ENCODE measurements at regions not wholly inside any gene's neighbourhood (a gene's known extent, or its start where the extent isn't known, plus 50 kb on each side); places are given as distances from the start of the nearest gene placed in this dataset.
"Not testable (repeated sequence)": the region's sequence is repeated elsewhere in the genome, so short reads cannot be mapped to it uniquely, and the experiment has no call there.

- no peak for DNase-seq (ENCODE audit: low spot score)
Observed at GRCh38 chr16:79977940-79978836, 377.7 kb upstream of the MAF start.

- DNase-seq (ENCODE audit: low spot score): no peak
Observed at GRCh38 chr16:79973320-79973719, 372.8 kb upstream of the MAF start.

GRCh38 chr16:79972053-79972704 lies 371.6 kb upstream of the MAF start:
- no peak for DNase-seq (ENCODE audit: low spot score)

GRCh38 chr16:79971237-79971572 lies 370.7 kb upstream of the MAF start:
- DNase-seq (ENCODE audit: low spot score): no peak

GRCh38 chr16:79970551-79971236 lies 370.2 kb upstream of the MAF start:
- no peak for DNase-seq (ENCODE audit: low spot score)

GRCh38 chr16:79970087-79970486 lies 369.6 kb upstream of the MAF start:
- no peak for DNase-seq (ENCODE audit: low spot score)

- DNase-seq (ENCODE audit: low spot score): no peak
Observed at GRCh38 chr16:79969458-79969857, 368.9 kb upstream of the MAF start.

- DNase-seq (ENCODE audit: low spot score): no peak
Observed at GRCh38 chr16:79966226-79966625, 365.7 kb upstream of the MAF start.

- DNase-seq (ENCODE audit: low spot score): no peak
Observed at GRCh38 chr16:79965718-79966117, 365.2 kb upstream of the MAF start.

- DNase-seq (ENCODE audit: low spot score): no peak
Observed at GRCh38 chr16:79964104-79964503, 363.6 kb upstream of the MAF start.

GRCh38 chr16:79962962-79963361 lies 362.4 kb upstream of the MAF start:
- no peak for DNase-seq (ENCODE audit: low spot score)

GRCh38 chr16:79959226-79959625 lies 358.7 kb upstream of the MAF start:
- no peak for DNase-seq (ENCODE audit: low spot score)

GRCh38 chr16:79954921-79955705 lies 354.6 kb upstream of the MAF start:
- no peak for DNase-seq (ENCODE audit: low spot score)

- no peak for DNase-seq (ENCODE audit: low spot score)
Observed at GRCh38 chr16:79950932-79951719, 350.6 kb upstream of the MAF start.

- no peak for DNase-seq (ENCODE audit: low spot score)
Observed at GRCh38 chr16:79949417-79949816, 348.9 kb upstream of the MAF start.

GRCh38 chr16:79947771-79948170 lies 347.2 kb upstream of the MAF start:
- no peak for DNase-seq (ENCODE audit: low spot score)

- no peak for DNase-seq (ENCODE audit: low spot score)
Observed at GRCh38 chr16:79946252-79946651, 345.7 kb upstream of the MAF start.

GRCh38 chr16:79943736-79944135 lies 343.2 kb upstream of the MAF start:
- no peak for DNase-seq (ENCODE audit: low spot score)

GRCh38 chr16:79938575-79938974 lies 338.0 kb upstream of the MAF start:
- DNase-seq (ENCODE audit: low spot score): no peak

GRCh38 chr16:79937671-79938070 lies 337.1 kb upstream of the MAF start:
- not testable (repeated sequence) for DNase-seq (ENCODE audit: low spot score)

GRCh38 chr16:79933603-79934002 lies 333.1 kb upstream of the MAF start:
- no peak for DNase-seq (ENCODE audit: low spot score)

Measured in HuH-7.5 (cell line).